GM18951 (cell line): ENCODE measurements at regions not wholly inside any gene's neighbourhood (a gene's known extent, or its start where the extent isn't known, plus 50 kb on each side); places are given as distances from the start of the nearest gene placed in this dataset.

Source experiments
- POLR2A ChIP-seq: IDR thresholded peaks from 4 replicates; pipeline ENCODE4 v1.6.1; 2011; ENCODE audit warnings: mild to moderate bottlenecking; ENCODE audit not compliant: insufficient read length, insufficient read depth; ENCODE audit errors: extremely low read depth
- in situ Hi-C: fragments of 300-500 bp; cut with MboI; formaldehyde crosslinking; loops from one replicate; pipeline ENCODE4 v1.12.0; 2022; ENCODE audit warnings: low sequenced_read_pairs, mixed read lengths, inconsistent platforms; ENCODE audit not compliant: unreplicated experiment

DNA sequence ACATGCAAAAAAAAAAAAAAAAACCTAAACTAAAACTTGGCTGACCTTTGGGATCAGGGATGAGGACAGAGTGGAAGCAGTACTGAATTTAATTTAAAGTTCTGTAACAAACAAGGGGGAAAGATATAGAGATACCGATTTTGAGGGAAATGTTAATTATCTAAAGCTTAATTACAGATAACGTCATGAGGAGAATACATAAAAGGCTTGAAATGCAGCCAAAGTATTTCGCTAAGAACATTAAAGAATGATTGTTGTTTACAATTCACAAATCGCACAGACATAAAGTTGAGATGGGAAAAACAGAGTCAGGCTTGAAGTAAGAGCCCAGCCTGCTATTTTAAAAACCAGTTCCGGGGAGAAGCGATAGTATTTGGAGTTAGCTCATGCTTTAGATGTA lies 208.0 kb upstream of the SASH1 start:
- in situ Hi-C loops, result no loop called here
- TF ChIP-seq POLR2A, result no peak

GRCh38 chr6:148136586-148136985 lies 206.1 kb upstream of the SASH1 start:
- TF ChIP-seq POLR2A, result no peak
- in situ Hi-C loops, result no loop called here

DNA sequence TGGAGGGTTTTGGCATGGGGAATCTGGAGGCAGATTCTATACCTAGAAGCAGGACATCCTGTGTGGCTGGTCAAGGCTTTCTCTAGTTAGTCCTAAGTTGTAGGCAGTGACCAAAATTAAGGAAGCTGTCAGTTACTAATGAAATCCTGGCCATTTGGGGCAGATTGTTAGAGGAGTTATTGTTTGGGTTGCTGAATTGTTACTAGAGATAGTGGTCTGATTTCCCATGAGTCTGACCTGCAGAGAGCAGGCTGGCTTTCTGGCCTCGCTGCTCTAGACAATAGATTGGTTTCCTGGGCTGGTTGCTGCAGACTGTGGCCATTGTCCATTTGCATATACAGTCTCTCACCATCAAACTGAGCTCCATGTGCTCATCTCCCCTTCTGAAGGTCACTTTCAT lies 205.0 kb upstream of the SASH1 start:
- in situ Hi-C loops, result no loop called here
- TF ChIP-seq POLR2A, result no peak

DNA sequence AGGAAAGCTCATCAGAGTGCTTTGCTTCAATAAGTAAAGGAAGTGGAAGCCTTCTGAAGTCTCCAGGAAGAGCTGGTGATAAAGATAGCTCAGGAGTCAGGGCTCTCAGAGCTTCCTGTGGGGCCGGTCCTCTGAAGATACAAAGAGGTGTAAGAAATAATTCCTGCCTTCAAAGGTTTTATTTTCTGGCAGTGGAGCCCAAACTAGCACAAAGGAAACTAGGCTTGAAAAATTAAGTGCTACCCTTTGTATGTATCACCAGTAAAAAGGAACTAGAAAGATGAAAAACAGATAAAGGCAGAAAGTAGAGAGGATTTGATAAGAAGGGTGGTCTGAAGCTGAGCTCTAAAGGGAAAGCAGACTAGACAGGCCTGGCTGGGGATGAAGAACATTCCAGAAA lies 204.1 kb upstream of the SASH1 start:
- in situ Hi-C loops, result no loop called here
- TF ChIP-seq POLR2A, result no peak

- in situ Hi-C loops, result no loop called here
- no peak for TF ChIP-seq POLR2A
Observed at GRCh38 chr6:148140772-148141557, 201.7 kb upstream of the SASH1 start.

GRCh38 chr6:148142821-148143220 lies 199.8 kb upstream of the SASH1 start:
- TF ChIP-seq POLR2A, result no peak
- in situ Hi-C loops, result no loop called here

- in situ Hi-C loops, result no loop called here
- no peak for TF ChIP-seq POLR2A
Observed at GRCh38 chr6:148143771-148144170, 198.9 kb upstream of the SASH1 start.

- in situ Hi-C loops, result no loop called here
Observed at GRCh38 chr6:148144917-148145521, 197.6 kb upstream of the SASH1 start.

DNA sequence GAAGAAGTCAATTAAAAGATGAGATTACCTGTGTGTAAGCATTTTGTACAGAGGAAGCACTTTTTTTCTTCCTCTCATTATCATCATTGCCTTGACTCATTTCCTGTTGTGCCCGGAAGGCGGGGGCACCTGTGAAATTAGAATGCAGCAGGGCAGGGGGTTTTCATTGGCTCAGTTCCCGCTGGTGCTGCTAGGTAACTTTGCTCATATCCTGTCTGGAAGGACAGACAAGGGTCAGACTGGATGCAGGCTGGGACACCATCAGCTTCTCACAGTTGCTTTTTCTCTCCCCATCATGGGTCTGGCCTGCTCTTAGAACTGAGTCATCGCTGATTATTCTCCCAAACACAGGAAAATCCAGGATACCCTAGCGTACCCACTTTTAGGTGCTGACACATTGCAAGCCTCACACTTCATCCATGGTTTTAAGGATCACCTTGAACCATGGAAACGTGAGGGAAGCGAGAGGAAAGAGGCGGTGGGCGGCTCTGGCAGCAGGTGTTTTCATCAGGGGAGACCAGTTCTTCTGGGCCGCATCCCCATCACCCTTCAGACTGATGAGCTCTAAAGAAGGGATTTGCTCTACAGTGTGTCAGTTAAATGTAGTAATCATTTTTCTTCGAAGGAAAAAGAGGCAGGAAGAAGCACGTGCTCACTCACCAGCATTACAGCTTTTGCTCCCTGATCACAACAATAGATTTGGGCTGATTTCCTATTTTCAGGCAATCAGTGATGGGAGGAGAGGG lies 195.7 kb upstream of the SASH1 start:
- in situ Hi-C loops, result no loop called here
- no peak for TF ChIP-seq POLR2A

More at GRCh38 chr6:148144917-148145521, 197.6 kb upstream of the SASH1 start:
- TF ChIP-seq POLR2A, result no peak

- in situ Hi-C loops, result no loop called here
Observed at GRCh38 chr6:148147463-148147830, 195.2 kb upstream of the SASH1 start.

GRCh38 chr6:148151896-148152643 lies 190.6 kb upstream of the SASH1 start:
- in situ Hi-C loops, result no loop called here

More at GRCh38 chr6:148147463-148147830, 195.2 kb upstream of the SASH1 start:
- TF ChIP-seq POLR2A, result no peak

GRCh38 chr6:148154668-148155067 lies 188.0 kb upstream of the SASH1 start:
- no peak for TF ChIP-seq POLR2A
- in situ Hi-C loops, result no loop called here

More at GRCh38 chr6:148151896-148152643, 190.6 kb upstream of the SASH1 start:
- TF ChIP-seq POLR2A, result no peak

DNA sequence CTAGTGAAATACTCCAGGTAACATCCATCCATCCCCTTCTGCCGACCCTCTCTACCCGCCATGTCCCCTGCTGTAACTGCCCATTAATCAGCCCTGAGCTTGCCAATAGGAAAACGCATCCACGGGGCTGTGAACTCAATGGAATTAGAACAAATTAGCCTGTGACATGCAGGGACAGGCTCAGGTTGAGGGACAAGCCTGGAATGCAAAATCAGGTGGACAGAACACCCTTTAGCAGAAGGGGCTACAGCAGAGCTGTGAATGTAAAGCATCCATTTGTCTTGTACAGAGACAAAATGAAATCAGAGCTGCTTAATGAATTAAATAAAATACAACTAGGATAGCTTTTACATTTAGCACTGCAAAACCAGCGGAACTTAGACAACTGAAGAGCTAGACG lies 187.3 kb upstream of the SASH1 start:
- TF ChIP-seq POLR2A, result no peak
- in situ Hi-C loops, result no loop called here

- TF ChIP-seq POLR2A, result no peak
- in situ Hi-C loops, result no loop called here
Observed at GRCh38 chr6:148157841-148158240, 184.8 kb upstream of the SASH1 start.
